ENCODE measurements at regions not wholly inside any gene's neighbourhood (a gene's known extent, or its start where the extent isn't known, plus 50 kb on each side); places are given as distances from the start of the nearest gene placed in this dataset.

- intact Hi-C loops (cut with DNase I): no loop called here
- no peak for DNase-seq (ENCODE audit: low spot score)
These were observed 113.0 kb downstream of the MMRN1 start for GRCh38 chr4:90007494-90008167.

GRCh38 chr4:90012918-90013317, 114.3 kb upstream of the CCSER1 start:
- intact Hi-C loops (cut with DNase I): no loop called here
- no peak for DNase-seq (ENCODE audit: low spot score)

GRCh38 chr4:90024519-90024918, 102.7 kb upstream of the CCSER1 start:
- intact Hi-C loops (cut with DNase I): loop anchor here (5.0 kb wide), 1 partner anchor 268 kb away; no protein-coding TSS in a partner anchor
- DNase-seq (ENCODE audit: low spot score): no peak

- intact Hi-C loops (cut with DNase I): no loop called here
- DNase-seq (ENCODE audit: low spot score): no peak
These were observed 101.9 kb upstream of the CCSER1 start for GRCh38 chr4:90025248-90025647.

- no peak for DNase-seq (ENCODE audit: low spot score)
- intact Hi-C loops (cut with DNase I): no loop called here
These were observed 99.6 kb upstream of the CCSER1 start for GRCh38 chr4:90027565-90027964.

GRCh38 chr4:90028460-90028859, 98.7 kb upstream of the CCSER1 start:
- DNase-seq (ENCODE audit: low spot score): no peak
- intact Hi-C loops (cut with DNase I): no loop called here

GRCh38 chr4:90030202-90030601, 97.0 kb upstream of the CCSER1 start:
- no peak for DNase-seq (ENCODE audit: low spot score)
- intact Hi-C loops (cut with DNase I): no loop called here

- intact Hi-C loops (cut with DNase I): no loop called here
- no peak for DNase-seq (ENCODE audit: low spot score)
These were observed 96.2 kb upstream of the CCSER1 start for GRCh38 chr4:90030953-90031352.

- intact Hi-C loops (cut with DNase I): no loop called here
- no peak for DNase-seq (ENCODE audit: low spot score)
These were observed 88.1 kb upstream of the CCSER1 start for GRCh38 chr4:90039122-90039521.

- DNase-seq (ENCODE audit: low spot score): no peak
- intact Hi-C loops (cut with DNase I): no loop called here
These were observed 75.2 kb upstream of the CCSER1 start for GRCh38 chr4:90051999-90052398.

- intact Hi-C loops (cut with DNase I): no loop called here
- no peak for DNase-seq (ENCODE audit: low spot score)
These were observed 70.1 kb upstream of the CCSER1 start for GRCh38 chr4:90057091-90057490.

GRCh38 chr4:90060039-90060438, 67.2 kb upstream of the CCSER1 start:
- DNase-seq (ENCODE audit: low spot score): no peak
- intact Hi-C loops (cut with DNase I): no loop called here

GRCh38 chr4:90061881-90062280, 65.3 kb upstream of the CCSER1 start:
- intact Hi-C loops (cut with DNase I): no loop called here
- no peak for DNase-seq (ENCODE audit: low spot score)

- no peak for DNase-seq (ENCODE audit: low spot score)
- intact Hi-C loops (cut with DNase I): no loop called here
These were observed 63.0 kb upstream of the CCSER1 start for GRCh38 chr4:90064196-90064595.

- DNase-seq (ENCODE audit: low spot score): no peak
- intact Hi-C loops (cut with DNase I): no loop called here
These were observed 58.0 kb upstream of the CCSER1 start for GRCh38 chr4:90069151-90069550.

- intact Hi-C loops (cut with DNase I): no loop called here
- no peak for DNase-seq (ENCODE audit: low spot score)
These were observed 55.6 kb upstream of the CCSER1 start for GRCh38 chr4:90071289-90072235.

GRCh38 chr4:90074322-90074886, 52.8 kb upstream of the CCSER1 start:
- intact Hi-C loops (cut with DNase I): no loop called here
- DNase-seq (ENCODE audit: low spot score): no peak

Data from cardiac septum (tissue), 1 donor.